Femur (tissue), 1 donor: ENCODE measurements at regions not wholly inside any gene's neighbourhood (a gene's known extent, or its start where the extent isn't known, plus 50 kb on each side); places are given as distances from the start of the nearest gene placed in this dataset.
"Not testable (repeated sequence)": the region's sequence is repeated elsewhere in the genome, so short reads cannot be mapped to it uniquely, and the experiment has no call there.

Experiments used
- DNase-seq: peaks from one replicate; pipeline ENCODE4 v3.0.0-alpha.2; 2017

GRCh38 chr2:87075054-87075790 is 53.6 kb upstream of the PLGLB1 start:
- DNase-seq: peak; percentile 37

- peak; percentile 60 for DNase-seq
Observed at GRCh38 chr2:87075791-87076252, 54.2 kb upstream of the PLGLB1 start.

- DNase-seq: peak; percentile 92
Observed at GRCh38 chr2:87076253-87077123, 54.8 kb upstream of the PLGLB1 start.

GRCh38 chr2:87077124-87077446 is 55.4 kb upstream of the PLGLB1 start:
- DNase-seq: not testable (repeated sequence)

- DNase-seq: not testable (repeated sequence)
Observed at GRCh38 chr2:87081727-87082126, 60.1 kb upstream of the PLGLB1 start.

- DNase-seq: not testable (repeated sequence)
Observed at GRCh38 chr2:87088079-87088478, 66.4 kb upstream of the PLGLB1 start.

GRCh38 chr2:87089401-87089800 is 67.8 kb upstream of the PLGLB1 start:
- DNase-seq: not testable (repeated sequence)

- DNase-seq: not testable (repeated sequence)
Observed at GRCh38 chr2:87093252-87093651, 71.6 kb upstream of the PLGLB1 start.

DNA sequence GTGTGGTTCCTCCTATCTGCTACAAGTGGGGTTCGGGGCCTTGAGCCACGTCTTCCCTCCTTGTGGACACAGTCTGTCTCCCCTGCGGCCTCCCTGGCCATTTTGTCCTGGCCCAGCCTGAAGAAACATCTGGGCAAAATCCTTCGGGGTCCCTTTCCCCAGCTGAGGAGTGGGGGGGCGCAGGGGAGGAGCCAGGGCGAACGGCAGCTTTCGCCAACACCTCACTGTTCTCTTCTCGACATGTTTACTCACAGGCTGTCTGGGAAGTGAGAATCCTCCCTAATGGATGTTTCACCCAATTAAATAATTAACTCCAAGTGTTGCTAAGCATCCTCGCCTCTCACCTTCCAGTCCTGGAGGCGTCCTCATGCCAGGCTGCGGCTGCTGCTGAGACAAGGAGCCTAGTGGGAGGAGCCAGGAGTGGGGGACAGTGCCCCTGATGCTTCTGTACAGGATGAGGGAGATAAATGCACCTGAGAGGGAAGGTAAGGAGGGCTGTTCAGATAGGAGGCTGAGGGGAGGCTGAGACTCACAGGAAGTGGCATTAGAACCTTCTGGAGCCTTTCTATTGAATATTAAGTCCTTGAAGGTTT is 72.4 kb upstream of the PLGLB1 start:
- not testable (repeated sequence) for DNase-seq

GRCh38 chr2:87095804-87096203 is 74.2 kb upstream of the PLGLB1 start:
- DNase-seq: not testable (repeated sequence)

DNA sequence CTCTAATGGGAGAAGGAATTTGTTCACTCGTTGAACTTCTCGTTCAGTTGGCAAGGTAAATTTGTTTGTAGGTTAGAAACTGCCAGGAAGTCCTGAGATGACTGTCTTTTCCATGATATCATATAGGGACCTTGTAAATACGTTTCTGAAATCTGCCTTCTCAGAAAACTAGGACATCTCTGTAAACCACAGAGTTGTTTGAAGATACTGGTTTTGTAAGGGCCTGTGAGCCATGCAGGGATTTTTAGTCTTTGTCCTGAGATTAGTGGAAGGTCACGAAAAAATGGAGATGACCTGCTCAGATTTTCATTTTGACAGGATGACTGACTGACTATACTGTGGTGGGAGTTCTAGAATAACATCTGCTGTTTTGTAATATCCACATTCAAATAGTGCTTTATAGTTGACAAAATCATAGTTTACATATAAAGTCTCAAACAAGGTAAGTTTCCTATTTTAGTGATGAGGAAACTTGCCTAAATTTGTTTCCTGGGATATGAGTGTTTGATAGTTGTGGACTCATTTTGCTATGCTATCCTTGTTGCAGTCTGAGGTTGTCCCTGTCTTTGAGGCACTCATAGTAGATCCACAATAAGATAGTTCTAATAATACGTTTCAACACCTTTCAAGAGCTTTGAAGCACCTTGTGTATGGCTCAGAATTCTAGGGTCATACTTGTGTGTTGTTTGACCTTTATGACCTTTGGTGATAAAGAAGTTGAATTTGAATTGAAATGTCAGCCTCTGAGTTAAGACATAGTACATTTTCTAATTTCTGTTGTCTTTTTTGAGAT is 107.3 kb upstream of the PLGLB1 start:
- not testable (repeated sequence) for DNase-seq

GRCh38 chr2:87132577-87132976 is 110.9 kb upstream of the PLGLB1 start:
- DNase-seq: not testable (repeated sequence)

- DNase-seq: not testable (repeated sequence)
Observed at GRCh38 chr2:87151835-87152493, 130.3 kb upstream of the PLGLB1 start.

- not testable (repeated sequence) for DNase-seq
Observed at GRCh38 chr2:87174454-87174853, 152.8 kb upstream of the PLGLB1 start.

GRCh38 chr2:87183373-87183772 is 161.7 kb upstream of the PLGLB1 start:
- DNase-seq: not testable (repeated sequence)

- not testable (repeated sequence) for DNase-seq
Observed at GRCh38 chr2:87184260-87184659, 162.6 kb upstream of the PLGLB1 start.

GRCh38 chr2:87189214-87189613 is 167.6 kb upstream of the PLGLB1 start:
- not testable (repeated sequence) for DNase-seq

- not testable (repeated sequence) for DNase-seq
Observed at GRCh38 chr2:87193336-87193735, 171.7 kb upstream of the PLGLB1 start.

DNA sequence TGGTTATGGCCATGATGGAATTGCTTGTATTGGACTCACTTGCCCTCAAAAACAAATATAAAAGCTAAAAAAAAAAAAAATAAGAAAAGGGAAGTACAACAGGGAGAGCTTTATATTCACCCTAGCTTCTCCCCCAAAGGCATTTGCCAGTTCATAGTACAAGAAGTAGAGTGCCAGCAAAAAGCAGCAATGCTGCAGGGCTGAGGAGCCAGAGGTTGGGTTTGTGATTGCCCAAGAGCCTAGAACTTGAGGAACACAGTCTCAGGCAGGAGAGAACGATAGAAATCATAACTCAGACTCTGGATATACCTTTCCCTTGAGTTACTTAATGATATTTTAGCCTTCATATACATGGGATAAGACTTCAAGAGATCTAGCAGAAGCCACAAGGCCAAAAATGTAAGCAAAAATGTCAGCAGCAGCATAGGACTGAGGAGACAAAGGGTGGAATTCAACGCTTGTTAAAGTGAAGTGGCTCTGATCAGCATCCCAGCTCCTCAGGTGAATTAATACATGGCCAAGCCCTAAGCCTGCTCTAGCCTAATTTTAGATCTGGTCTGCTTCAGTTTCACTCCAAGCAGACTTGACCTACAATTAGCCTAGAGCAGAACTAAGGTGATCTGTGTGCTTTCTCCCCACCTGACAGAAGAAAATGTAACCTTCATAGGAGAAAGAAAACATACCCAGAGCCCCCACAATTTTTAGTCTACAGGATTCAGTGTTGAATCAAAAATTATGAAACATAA is 172.8 kb upstream of the PLGLB1 start:
- DNase-seq: not testable (repeated sequence)

- DNase-seq: not testable (repeated sequence)
Observed at GRCh38 chr2:87196720-87197388, 175.2 kb upstream of the PLGLB1 start.

- DNase-seq: not testable (repeated sequence)
Observed at GRCh38 chr2:87198422-87198821, 176.8 kb upstream of the PLGLB1 start.
